SK-N-SH (cell line): ENCODE measurements at regions not wholly inside any gene's neighbourhood (a gene's known extent, or its start where the extent isn't known, plus 50 kb on each side); places are given as distances from the start of the nearest gene placed in this dataset.

Experiments used
- CHD2 ChIP-seq: fragments of 150-350 bp; IDR thresholded peaks from 2 replicates; pipeline ENCODE4 v1.6.1; 2018; ENCODE audit warnings: low read length; ENCODE audit not compliant: partially characterized antibody
- CTCF ChIP-seq: fragments of 200-600 bp; sonication (generic); IDR thresholded peaks from 2 replicates; pipeline ENCODE4 v1.6.1; 2017; ENCODE audit warnings: antibody characterized with exemption, mild to moderate bottlenecking, moderate library complexity
- GABPA ChIP-seq: IDR thresholded peaks from 2 replicates; pipeline ENCODE4 v1.4.0; 2012; ENCODE audit warnings: low read depth, mild to moderate bottlenecking
- JUND ChIP-seq: IDR thresholded peaks from 2 replicates; pipeline ENCODE4 v1.4.0; 2012
- RAD21 ChIP-seq: IDR thresholded peaks from 2 replicates; pipeline ENCODE4 v1.6.1; 2012; ENCODE audit warnings: mild to moderate bottlenecking, low read length
- RXRA ChIP-seq: IDR thresholded peaks from 2 replicates; pipeline ENCODE4 v1.4.0; 2012; ENCODE audit warnings: low read depth, mild to moderate bottlenecking, borderline replicate concordance
- SIN3A ChIP-seq: IDR thresholded peaks from 2 replicates; pipeline ENCODE4 v1.6.1; 2012; ENCODE audit warnings: low read depth, mild to moderate bottlenecking, low read length, moderate library complexity, borderline replicate concordance
- USF1 ChIP-seq: IDR thresholded peaks from 2 replicates; pipeline ENCODE4 v1.4.0; 2012; ENCODE audit warnings: low read depth, borderline replicate concordance
- TF ChIP-seq, protein P1 (sequence below): fragments of 150-350 bp; IDR thresholded peaks from 2 replicates; pipeline ENCODE4 v1.6.1; 2017; ENCODE audit warnings: antibody characterized with exemption, low read length, low read depth, borderline replicate concordance

DNA sequence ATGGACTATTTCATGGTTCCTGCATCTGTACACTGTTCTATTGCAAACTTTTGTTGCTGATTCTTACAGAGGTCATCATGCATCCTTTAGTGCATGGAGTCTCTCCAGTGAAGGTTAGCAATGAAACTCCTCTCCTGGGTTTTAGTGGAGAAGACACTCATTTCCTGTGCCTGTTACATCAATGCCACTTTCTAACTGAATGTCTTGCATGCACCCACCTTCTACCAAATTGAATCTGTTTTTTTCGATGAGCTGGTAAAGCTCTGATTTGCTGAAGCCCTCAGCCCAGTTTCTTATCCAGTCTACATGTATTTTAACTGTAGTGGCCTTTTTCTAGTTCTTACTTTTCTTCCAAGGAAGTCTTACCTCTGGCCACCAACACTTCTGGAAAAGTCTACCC lies 591.8 kb upstream of the ADAMTS16 start:
- TF ChIP-seq GABPA (no peak), CTCF (no peak), RAD21 (no peak), CHD2 (no peak), RXRA (no peak), USF1 (no peak), JUND (no peak), SIN3A (no peak)
- TF ChIP-seq, protein P1, sequence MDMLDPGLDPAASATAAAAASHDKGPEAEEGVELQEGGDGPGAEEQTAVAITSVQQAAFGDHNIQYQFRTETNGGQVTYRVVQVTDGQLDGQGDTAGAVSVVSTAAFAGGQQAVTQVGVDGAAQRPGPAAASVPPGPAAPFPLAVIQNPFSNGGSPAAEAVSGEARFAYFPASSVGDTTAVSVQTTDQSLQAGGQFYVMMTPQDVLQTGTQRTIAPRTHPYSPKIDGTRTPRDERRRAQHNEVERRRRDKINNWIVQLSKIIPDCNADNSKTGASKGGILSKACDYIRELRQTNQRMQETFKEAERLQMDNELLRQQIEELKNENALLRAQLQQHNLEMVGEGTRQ: no peak
